ENCODE measurements at regions not wholly inside any gene's neighbourhood (a gene's known extent, or its start where the extent isn't known, plus 50 kb on each side); places are given as distances from the start of the nearest gene placed in this dataset.

DNA sequence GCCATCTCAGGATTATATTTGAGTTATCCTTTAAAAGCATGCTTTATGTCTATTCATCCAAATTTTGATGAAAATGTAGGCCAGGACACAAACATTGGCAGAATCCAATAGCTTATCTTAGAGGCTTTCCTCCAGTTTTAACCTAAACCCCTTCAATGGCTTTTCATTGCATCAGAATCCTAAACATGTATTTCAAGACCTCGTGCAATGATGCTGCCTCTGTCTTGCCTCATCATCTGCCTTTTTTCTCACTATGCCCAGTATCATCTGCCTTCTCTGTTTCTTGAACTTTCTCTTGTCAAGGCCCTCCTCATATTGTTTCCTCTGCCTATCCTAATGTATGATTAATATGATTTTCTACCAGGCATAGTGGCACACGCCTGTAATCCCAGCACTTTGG is 76.1 kb upstream of the MAP4 start:
- TF ChIP-seq, protein P1, sequence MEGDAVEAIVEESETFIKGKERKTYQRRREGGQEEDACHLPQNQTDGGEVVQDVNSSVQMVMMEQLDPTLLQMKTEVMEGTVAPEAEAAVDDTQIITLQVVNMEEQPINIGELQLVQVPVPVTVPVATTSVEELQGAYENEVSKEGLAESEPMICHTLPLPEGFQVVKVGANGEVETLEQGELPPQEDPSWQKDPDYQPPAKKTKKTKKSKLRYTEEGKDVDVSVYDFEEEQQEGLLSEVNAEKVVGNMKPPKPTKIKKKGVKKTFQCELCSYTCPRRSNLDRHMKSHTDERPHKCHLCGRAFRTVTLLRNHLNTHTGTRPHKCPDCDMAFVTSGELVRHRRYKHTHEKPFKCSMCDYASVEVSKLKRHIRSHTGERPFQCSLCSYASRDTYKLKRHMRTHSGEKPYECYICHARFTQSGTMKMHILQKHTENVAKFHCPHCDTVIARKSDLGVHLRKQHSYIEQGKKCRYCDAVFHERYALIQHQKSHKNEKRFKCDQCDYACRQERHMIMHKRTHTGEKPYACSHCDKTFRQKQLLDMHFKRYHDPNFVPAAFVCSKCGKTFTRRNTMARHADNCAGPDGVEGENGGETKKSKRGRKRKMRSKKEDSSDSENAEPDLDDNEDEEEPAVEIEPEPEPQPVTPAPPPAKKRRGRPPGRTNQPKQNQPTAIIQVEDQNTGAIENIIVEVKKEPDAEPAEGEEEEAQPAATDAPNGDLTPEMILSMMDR (IDR thresholded peaks at IDR 0.05), result no peak
- TF ChIP-seq ZNF219 (CRISPR knock-in tag; IDR thresholded peaks at IDR 0.05; ENCODE audit: borderline replicate concordance) (no peak), MXD4 (CRISPR knock-in tag; IDR thresholded peaks at IDR 0.05; ENCODE audit: borderline replicate concordance) (no peak), NFYB (CRISPR knock-in tag; conservative IDR thresholded peaks at IDR 0.05; ENCODE audit: low read depth) (no peak)
- TF ChIP-seq, protein P2, sequence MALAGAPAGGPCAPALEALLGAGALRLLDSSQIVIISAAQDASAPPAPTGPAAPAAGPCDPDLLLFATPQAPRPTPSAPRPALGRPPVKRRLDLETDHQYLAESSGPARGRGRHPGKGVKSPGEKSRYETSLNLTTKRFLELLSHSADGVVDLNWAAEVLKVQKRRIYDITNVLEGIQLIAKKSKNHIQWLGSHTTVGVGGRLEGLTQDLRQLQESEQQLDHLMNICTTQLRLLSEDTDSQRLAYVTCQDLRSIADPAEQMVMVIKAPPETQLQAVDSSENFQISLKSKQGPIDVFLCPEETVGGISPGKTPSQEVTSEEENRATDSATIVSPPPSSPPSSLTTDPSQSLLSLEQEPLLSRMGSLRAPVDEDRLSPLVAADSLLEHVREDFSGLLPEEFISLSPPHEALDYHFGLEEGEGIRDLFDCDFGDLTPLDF (CRISPR knock-in tag; IDR thresholded peaks at IDR 0.05), result no peak

Measured in WTC11 (cell line).